ENCODE measurements at regions not wholly inside any gene's neighbourhood (a gene's known extent, or its start where the extent isn't known, plus 50 kb on each side); places are given as distances from the start of the nearest gene placed in this dataset.

- Mint-ChIP-seq H3K9me3 (ENCODE audit: low read depth) (peaks cover 5% of the 10 kb centered on the region), H3K36me3 (ENCODE audit: low read depth) (no peaks in the 10 kb centered on the region), H3K27ac (no peak overlapping the region), H3K27me3 (peaks cover 2% of the 10 kb centered on the region), H3K4me1 (no peaks in the 10 kb centered on the region), H3K4me3 (no peak overlapping the region)
- ATAC-seq: no peak
- ChIA-PET CTCF (interaction anchor here (0.6 kb wide), 1 partner anchor 13 kb away, joined by 4 read pairs; no protein-coding TSS in a partner anchor), POLR2A (no interaction called here)
- intact Hi-C loops (cut with DNase I, micrococcal nuclease): no loop called here
- no peak for DNase-seq
Observed at GRCh38 chr13:74687442-74688182, 553.4 kb upstream of the KLF12 start.

DNA sequence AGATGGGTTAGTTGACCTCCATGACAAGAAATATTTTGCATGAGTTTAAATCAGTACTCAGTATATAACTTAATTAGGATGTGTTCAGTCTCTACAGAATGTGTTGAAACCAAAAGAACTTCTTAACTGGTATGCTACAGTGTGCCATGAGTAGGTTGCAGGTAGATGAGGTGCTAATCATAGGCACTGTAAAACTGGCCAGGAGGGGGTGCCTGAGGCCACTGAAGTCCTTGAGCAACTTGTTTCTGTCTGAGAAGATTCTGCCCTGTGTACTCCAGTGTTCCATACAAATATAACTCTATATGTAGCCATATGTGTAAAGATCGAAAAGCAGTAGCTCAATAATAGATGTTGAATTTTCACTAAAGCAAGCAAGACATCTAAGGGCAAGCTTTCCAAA is 549.2 kb upstream of the KLF12 start:
- POLR2A ChIA-PET: no interaction called here
- CTCF ChIA-PET: no interaction called here
- no peaks in the 10 kb centered on the region for H3K36me3 Mint-ChIP-seq (ENCODE audit: low read depth)

DNA sequence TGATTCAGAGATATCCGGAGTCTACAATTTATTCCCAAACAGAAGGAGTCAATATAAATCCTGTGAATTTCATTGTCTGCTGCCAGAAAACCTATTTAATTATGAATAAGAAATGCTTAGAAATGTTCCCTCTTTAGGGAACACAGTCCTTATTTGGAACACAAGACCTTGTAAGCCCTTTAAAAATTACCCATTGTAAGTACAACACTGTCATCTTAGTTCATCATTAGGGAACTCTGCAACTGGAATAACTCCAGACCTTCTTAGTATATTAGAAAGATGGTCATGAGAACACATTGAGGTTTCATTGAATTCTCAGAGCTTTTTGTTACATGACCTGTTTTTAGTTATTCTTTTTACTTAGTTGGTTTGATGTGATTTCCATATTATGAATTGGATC is 548.5 kb upstream of the KLF12 start:
- H3K27ac Mint-ChIP-seq: no peak overlapping the region
- H3K4me1 Mint-ChIP-seq: no peaks in the 10 kb centered on the region
- H3K4me3 Mint-ChIP-seq: no peak overlapping the region
- ATAC-seq (no peak), DNase-seq (no peak)
- POLR2A ChIA-PET: no interaction called here
- no peaks in the 10 kb centered on the region for H3K27me3 Mint-ChIP-seq
- CTCF ChIA-PET: no interaction called here
- peaks cover 5% of the 10 kb centered on the region for H3K9me3 Mint-ChIP-seq (ENCODE audit: low read depth)
- intact Hi-C loops (cut with DNase I, micrococcal nuclease): no loop called here
- no peaks in the 10 kb centered on the region for H3K36me3 Mint-ChIP-seq (ENCODE audit: low read depth)

More for the DNA sequence above, 549.2 kb upstream of the KLF12 start:
- H3K9me3 Mint-ChIP-seq (ENCODE audit: low read depth): peaks cover 5% of the 10 kb centered on the region
- H3K4me3 Mint-ChIP-seq: no peak overlapping the region
- intact Hi-C loops (cut with DNase I, micrococcal nuclease): no loop called here
- H3K27ac Mint-ChIP-seq: no peak overlapping the region
- no peaks in the 10 kb centered on the region for H3K4me1 Mint-ChIP-seq
- DNase-seq (no peak), ATAC-seq (no peak)
- H3K27me3 Mint-ChIP-seq: no peaks in the 10 kb centered on the region

GRCh38 chr13:74681891-74682290 is 547.7 kb upstream of the KLF12 start:
- no peak for DNase-seq
- Mint-ChIP-seq H3K27ac (no peak overlapping the region), H3K4me3 (no peak overlapping the region), H3K27me3 (no peaks in the 10 kb centered on the region), H3K4me1 (no peaks in the 10 kb centered on the region), H3K9me3 (ENCODE audit: low read depth) (peaks cover 5% of the 10 kb centered on the region), H3K36me3 (ENCODE audit: low read depth) (no peaks in the 10 kb centered on the region)
- POLR2A ChIA-PET: no interaction called here
- CTCF ChIA-PET: no interaction called here
- ATAC-seq: no peak
- intact Hi-C loops (cut with DNase I, micrococcal nuclease): no loop called here

DNA sequence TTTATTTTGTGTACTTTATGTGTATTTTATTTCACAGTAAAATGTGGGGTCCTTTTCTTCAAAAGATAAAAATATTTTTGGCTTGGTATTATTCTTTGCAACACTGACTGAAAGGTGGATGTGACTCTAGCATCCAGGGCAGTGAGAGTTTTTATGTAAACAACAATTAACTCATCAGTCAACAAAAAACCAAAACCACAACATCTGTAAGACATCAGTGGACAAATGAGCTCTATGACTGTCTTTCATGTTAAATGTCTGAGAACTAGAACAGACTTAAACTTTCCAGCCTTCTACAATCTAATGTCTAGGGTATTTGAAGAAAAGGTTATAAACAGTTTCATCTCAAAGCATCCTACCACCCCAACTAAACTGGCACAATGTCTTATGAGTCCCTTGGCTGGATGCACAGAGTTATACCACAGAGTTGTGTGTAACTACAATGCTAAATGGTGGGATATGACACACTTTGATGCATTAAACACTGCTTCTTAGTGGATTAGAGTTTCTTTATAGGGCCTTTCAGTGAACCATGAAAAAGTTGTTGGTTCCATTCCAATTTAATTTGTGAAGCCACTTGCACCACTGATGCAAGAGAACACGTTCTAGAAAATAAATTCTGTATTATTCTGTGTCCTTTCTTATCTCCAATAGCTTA is 544.2 kb upstream of the KLF12 start:
- ChIA-PET CTCF (interaction anchor here (0.6 kb wide), 2 partner anchors 311 to 471 kb away, joined by 3 read pairs; no protein-coding TSS in a partner anchor), POLR2A (no interaction called here)
- H3K9me3 Mint-ChIP-seq (ENCODE audit: low read depth): no peaks in the 10 kb centered on the region
- no peak overlapping the region for H3K27ac Mint-ChIP-seq
- intact Hi-C loops (cut with DNase I, micrococcal nuclease): no loop called here
- no peak for DNase-seq
- no peaks in the 10 kb centered on the region for H3K36me3 Mint-ChIP-seq (ENCODE audit: low read depth)
- H3K4me3 Mint-ChIP-seq: no peak overlapping the region
- no peak for ATAC-seq
- peaks cover 5% of the 10 kb centered on the region for H3K27me3 Mint-ChIP-seq
- H3K4me1 Mint-ChIP-seq: no peaks in the 10 kb centered on the region

GRCh38 chr13:74675972-74676371 is 541.8 kb upstream of the KLF12 start:
- intact Hi-C loops (cut with DNase I, micrococcal nuclease): no loop called here
- no peaks in the 10 kb centered on the region for H3K9me3 Mint-ChIP-seq (ENCODE audit: low read depth)
- POLR2A ChIA-PET: no interaction called here
- no peak for ATAC-seq
- no peaks in the 10 kb centered on the region for H3K4me1 Mint-ChIP-seq
- H3K27ac Mint-ChIP-seq: no peak overlapping the region
- H3K27me3 Mint-ChIP-seq: peaks cover 5% of the 10 kb centered on the region
- no peak overlapping the region for H3K4me3 Mint-ChIP-seq
- CTCF ChIA-PET: no interaction called here
- H3K36me3 Mint-ChIP-seq (ENCODE audit: low read depth): no peaks in the 10 kb centered on the region
- no peak for DNase-seq

- CTCF ChIA-PET: interaction anchor here (0.6 kb wide), 1 partner anchor 13 kb away, joined by 4 read pairs; no protein-coding TSS in a partner anchor
Observed at GRCh38 chr13:74675182-74675581, 541.0 kb upstream of the KLF12 start.

DNA sequence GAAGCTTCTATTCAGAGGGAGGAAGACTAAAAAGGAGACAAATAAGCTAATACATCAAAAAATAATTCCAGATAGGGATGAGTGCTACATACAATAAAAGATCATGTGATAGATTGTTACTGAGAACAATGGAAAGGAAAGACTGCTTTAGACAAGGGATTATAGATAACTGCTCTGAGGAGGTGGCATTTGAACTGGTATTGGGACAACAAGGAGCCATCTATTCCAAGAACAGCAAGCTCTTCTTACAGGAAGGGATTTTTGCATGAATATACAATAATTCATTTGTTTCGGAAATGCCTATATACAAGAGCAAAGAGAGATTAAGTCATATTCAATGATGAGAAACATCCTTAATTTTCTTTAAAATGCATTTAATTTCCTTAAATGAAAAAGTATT is 540.5 kb upstream of the KLF12 start:
- CTCF ChIA-PET: interaction anchor here (0.6 kb wide), 1 partner anchor 13 kb away, joined by 4 read pairs; no protein-coding TSS in a partner anchor

More at GRCh38 chr13:74675182-74675581, 541.0 kb upstream of the KLF12 start:
- intact Hi-C loops (cut with DNase I, micrococcal nuclease): no loop called here
- DNase-seq (no peak), ATAC-seq (no peak)
- Mint-ChIP-seq H3K4me3 (no peak overlapping the region), H3K27me3 (peaks cover 5% of the 10 kb centered on the region), H3K36me3 (ENCODE audit: low read depth) (no peaks in the 10 kb centered on the region), H3K4me1 (no peaks in the 10 kb centered on the region), H3K9me3 (ENCODE audit: low read depth) (no peaks in the 10 kb centered on the region), H3K27ac (no peak overlapping the region)
- POLR2A ChIA-PET: interaction anchor here (0.7 kb wide), 1 partner anchor 642 kb away, joined by 3 read pairs; no protein-coding TSS in a partner anchor

GRCh38 chr13:74669149-74669548 is 534.9 kb upstream of the KLF12 start:
- CTCF ChIA-PET: no interaction called here
- Mint-ChIP-seq H3K4me1 (no peaks in the 10 kb centered on the region), H3K27ac (no peak overlapping the region), H3K27me3 (peaks cover 3% of the 10 kb centered on the region), H3K4me3 (no peak overlapping the region), H3K36me3 (ENCODE audit: low read depth) (no peaks in the 10 kb centered on the region), H3K9me3 (ENCODE audit: low read depth) (no peaks in the 10 kb centered on the region)
- intact Hi-C loops (cut with DNase I, micrococcal nuclease): no loop called here
- POLR2A ChIA-PET: no interaction called here
- no peak for DNase-seq
- ATAC-seq: no peak

More for the DNA sequence above, 540.5 kb upstream of the KLF12 start:
- Mint-ChIP-seq H3K9me3 (ENCODE audit: low read depth) (no peaks in the 10 kb centered on the region), H3K27me3 (peaks cover 5% of the 10 kb centered on the region), H3K4me1 (no peaks in the 10 kb centered on the region), H3K27ac (no peak overlapping the region), H3K36me3 (ENCODE audit: low read depth) (no peaks in the 10 kb centered on the region), H3K4me3 (no peak overlapping the region)
- DNase-seq (no peak), ATAC-seq (no peak)
- POLR2A ChIA-PET: interaction anchor here (0.7 kb wide), 1 partner anchor 642 kb away, joined by 3 read pairs; no protein-coding TSS in a partner anchor
- intact Hi-C loops (cut with DNase I, micrococcal nuclease): no loop called here

- H3K9me3 Mint-ChIP-seq (ENCODE audit: low read depth): no peaks in the 10 kb centered on the region
- DNase-seq: no peak
- no peak for ATAC-seq
- intact Hi-C loops (cut with DNase I, micrococcal nuclease): no loop called here
- no peaks in the 10 kb centered on the region for H3K36me3 Mint-ChIP-seq (ENCODE audit: low read depth)
- peaks cover 5% of the 10 kb centered on the region for H3K27me3 Mint-ChIP-seq
- no peaks in the 10 kb centered on the region for H3K4me1 Mint-ChIP-seq
- CTCF ChIA-PET: no interaction called here
- no peak overlapping the region for H3K4me3 Mint-ChIP-seq
- POLR2A ChIA-PET: no interaction called here
- no peak overlapping the region for H3K27ac Mint-ChIP-seq
Observed at GRCh38 chr13:74667656-74668203, 533.5 kb upstream of the KLF12 start.

DNA sequence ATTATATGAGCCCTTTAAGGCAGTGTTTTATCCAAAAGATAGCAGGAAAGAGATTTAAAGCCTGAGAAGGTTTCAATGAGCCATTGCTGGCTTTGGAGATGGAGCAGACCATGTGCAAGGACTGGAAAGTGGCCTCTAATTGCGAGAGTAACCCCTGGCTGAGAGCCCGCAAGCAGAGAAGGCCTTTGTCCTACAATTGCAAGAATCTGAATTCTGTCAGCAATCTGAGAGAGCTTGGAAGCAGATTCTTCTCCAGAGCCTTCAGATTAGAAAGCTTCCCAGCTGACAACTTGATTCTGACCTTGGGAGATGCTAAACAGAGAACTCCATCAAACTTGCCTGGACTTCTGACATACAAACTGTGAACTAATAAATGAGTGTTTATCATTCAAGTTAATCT is 528.7 kb upstream of the KLF12 start:
- no peaks in the 10 kb centered on the region for H3K36me3 Mint-ChIP-seq (ENCODE audit: low read depth)
- no peak overlapping the region for H3K27ac Mint-ChIP-seq
- no peaks in the 10 kb centered on the region for H3K4me1 Mint-ChIP-seq
- ChIA-PET CTCF (no interaction called here), POLR2A (no interaction called here)
- H3K9me3 Mint-ChIP-seq (ENCODE audit: low read depth): no peaks in the 10 kb centered on the region
- ATAC-seq (no peak), DNase-seq (no peak)
- peaks cover 5% of the 10 kb centered on the region for H3K27me3 Mint-ChIP-seq
- intact Hi-C loops (cut with DNase I, micrococcal nuclease): no loop called here
- H3K4me3 Mint-ChIP-seq: no peak overlapping the region

DNA sequence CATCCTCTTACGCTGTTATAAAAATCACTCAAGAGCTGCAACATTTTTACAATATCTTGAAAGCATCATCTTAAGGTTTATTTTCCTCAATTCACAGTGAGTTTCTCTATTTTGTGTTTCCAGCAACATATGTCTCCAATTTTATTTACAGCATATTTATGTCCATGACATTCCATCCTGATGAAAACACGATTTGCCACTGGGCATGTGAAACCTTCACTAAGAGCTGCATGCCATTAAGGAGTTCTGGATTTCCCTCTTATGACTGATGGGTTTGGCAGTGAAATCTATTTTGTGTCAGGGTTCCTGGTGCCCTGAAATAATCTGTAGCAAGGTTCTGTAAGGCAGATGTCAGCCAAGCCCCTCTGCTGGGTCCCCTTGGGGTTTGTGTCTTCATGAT is 527.6 kb upstream of the KLF12 start:
- Mint-ChIP-seq H3K36me3 (ENCODE audit: low read depth) (no peaks in the 10 kb centered on the region), H3K4me3 (no peak overlapping the region), H3K9me3 (ENCODE audit: low read depth) (peaks cover 2% of the 10 kb centered on the region), H3K27me3 (peaks cover 6% of the 10 kb centered on the region), H3K4me1 (no peaks in the 10 kb centered on the region), H3K27ac (no peak overlapping the region)
- POLR2A ChIA-PET: no interaction called here
- DNase-seq: no peak
- CTCF ChIA-PET: no interaction called here
- ATAC-seq: no peak
- intact Hi-C loops (cut with DNase I, micrococcal nuclease): no loop called here

All from activated CD4-positive, alpha-beta T cell treated with anti-CD3 and anti-CD28 coated beads for 36 hours (primary cell).